ENCODE measurements at regions not wholly inside any gene's neighbourhood (a gene's known extent, or its start where the extent isn't known, plus 50 kb on each side); places are given as distances from the start of the nearest gene placed in this dataset.

GRCh38 chr9:108166519-108166918 lies 677.0 kb upstream of the KLF4 start (continued):
- no peak for TF ChIP-seq ZFP41 (CRISPR knock-in tag; IDR thresholded peaks at IDR 0.05; ENCODE audit: borderline replicate concordance)
- no peak for TF ChIP-seq KDM2A (CRISPR knock-in tag; IDR thresholded peaks at IDR 0.05; ENCODE audit: borderline replicate concordance, low read depth)
- 0 out of 2 replicates have a peak, but pooled peaks have one; percentile 18 for TF ChIP-seq ARID5B (CRISPR knock-in tag; IDR thresholded peaks at IDR 0.05)
- TF ChIP-seq ZNF260 (CRISPR knock-in tag; IDR thresholded peaks at IDR 0.05; ENCODE audit: borderline replicate concordance, low read depth): no peak
- TF ChIP-seq NBN (conservative IDR thresholded peaks at IDR 0.05): no peak
- TF ChIP-seq, protein P1, sequence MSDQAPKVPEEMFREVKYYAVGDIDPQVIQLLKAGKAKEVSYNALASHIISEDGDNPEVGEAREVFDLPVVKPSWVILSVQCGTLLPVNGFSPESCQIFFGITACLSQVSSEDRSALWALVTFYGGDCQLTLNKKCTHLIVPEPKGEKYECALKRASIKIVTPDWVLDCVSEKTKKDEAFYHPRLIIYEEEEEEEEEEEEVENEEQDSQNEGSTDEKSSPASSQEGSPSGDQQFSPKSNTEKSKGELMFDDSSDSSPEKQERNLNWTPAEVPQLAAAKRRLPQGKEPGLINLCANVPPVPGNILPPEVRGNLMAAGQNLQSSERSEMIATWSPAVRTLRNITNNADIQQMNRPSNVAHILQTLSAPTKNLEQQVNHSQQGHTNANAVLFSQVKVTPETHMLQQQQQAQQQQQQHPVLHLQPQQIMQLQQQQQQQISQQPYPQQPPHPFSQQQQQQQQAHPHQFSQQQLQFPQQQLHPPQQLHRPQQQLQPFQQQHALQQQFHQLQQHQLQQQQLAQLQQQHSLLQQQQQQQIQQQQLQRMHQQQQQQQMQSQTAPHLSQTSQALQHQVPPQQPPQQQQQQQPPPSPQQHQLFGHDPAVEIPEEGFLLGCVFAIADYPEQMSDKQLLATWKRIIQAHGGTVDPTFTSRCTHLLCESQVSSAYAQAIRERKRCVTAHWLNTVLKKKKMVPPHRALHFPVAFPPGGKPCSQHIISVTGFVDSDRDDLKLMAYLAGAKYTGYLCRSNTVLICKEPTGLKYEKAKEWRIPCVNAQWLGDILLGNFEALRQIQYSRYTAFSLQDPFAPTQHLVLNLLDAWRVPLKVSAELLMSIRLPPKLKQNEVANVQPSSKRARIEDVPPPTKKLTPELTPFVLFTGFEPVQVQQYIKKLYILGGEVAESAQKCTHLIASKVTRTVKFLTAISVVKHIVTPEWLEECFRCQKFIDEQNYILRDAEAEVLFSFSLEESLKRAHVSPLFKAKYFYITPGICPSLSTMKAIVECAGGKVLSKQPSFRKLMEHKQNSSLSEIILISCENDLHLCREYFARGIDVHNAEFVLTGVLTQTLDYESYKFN (CRISPR knock-in tag; conservative IDR thresholded peaks at IDR 0.05): 0 out of 2 replicates have a peak, but pooled peaks have one; percentile 18
- TF ChIP-seq MXD4 (CRISPR knock-in tag; IDR thresholded peaks at IDR 0.05): no peak
- TF ChIP-seq ZNF616 (CRISPR knock-in tag; IDR thresholded peaks at IDR 0.05; ENCODE audit: low read depth): no peak
- TF ChIP-seq PAWR (CRISPR knock-in tag; IDR thresholded peaks at IDR 0.05; ENCODE audit: borderline replicate concordance): no peak
- no peak for TF ChIP-seq DNMT3B (CRISPR knock-in tag; conservative IDR thresholded peaks at IDR 0.05)
- no peak for TF ChIP-seq POLR2G (IDR thresholded peaks at IDR 0.05; ENCODE audit: low read depth, low read length)
- no peak for TF ChIP-seq ZKSCAN1 (IDR thresholded peaks at IDR 0.05; ENCODE audit: low read length)
- peak; percentile 48; the same call in 1 of the 2 replicates for TF ChIP-seq SOX5 (CRISPR knock-in tag; IDR thresholded peaks at IDR 0.05; ENCODE audit: borderline replicate concordance)
- no peak for TF ChIP-seq SRSF1 (optimal IDR thresholded peaks at IDR 0.05; ENCODE audit: low read depth, low read length)
- no peak for TF ChIP-seq BORCS8-MEF2B (CRISPR knock-in tag; IDR thresholded peaks at IDR 0.05)
- TF ChIP-seq PHB2 (IDR thresholded peaks at IDR 0.05; ENCODE audit: partially characterized antibody): no peak
- TF ChIP-seq GABPB1 (CRISPR knock-in tag; IDR thresholded peaks at IDR 0.05): no peak
- TF ChIP-seq SOX13 (IDR thresholded peaks at IDR 0.05): no peak
- TF ChIP-seq SOX13 (CRISPR knock-in tag; conservative IDR thresholded peaks at IDR 0.05 in 1 of 2, IDR thresholded peaks at IDR 0.05 in 1 of 2): peak in 1 of 2 experiments; percentile 53; a peak in 1 of 4 replicates
- TF ChIP-seq KDM1A (CRISPR knock-in tag; IDR thresholded peaks at IDR 0.05): no peak
- TF ChIP-seq ZNF589 (CRISPR knock-in tag; conservative IDR thresholded peaks at IDR 0.05): no peak
- peak; percentile 76 for TF ChIP-seq HNF4A (CRISPR knock-in tag; IDR thresholded peaks at IDR 0.05)
- no peak for TF ChIP-seq NAIF1 (CRISPR knock-in tag; IDR thresholded peaks at IDR 0.05; ENCODE audit: borderline replicate concordance)

All from HepG2 (cell line).